HepG2 (cell line): ENCODE measurements at regions not wholly inside any gene's neighbourhood (a gene's known extent, or its start where the extent isn't known, plus 50 kb on each side); places are given as distances from the start of the nearest gene placed in this dataset.

Experiments used
- ASH2L ChIP-seq: fragments of 300-600, 200-600 bp; sonication (generic); IDR thresholded peaks from 2 replicates; pipeline ENCODE4 v1.7.0; 2017; ENCODE audit warnings: low read depth, mild to moderate bottlenecking, moderate library complexity, mixed read lengths, low read length; ENCODE audit not compliant: insufficient read length
- FOXO1 ChIP-seq: sonication (generic); formaldehyde crosslinking; IDR thresholded peaks from 2 replicates; pipeline ENCODE4 v1.4.0; 2020; ENCODE audit warnings: missing genetic modification reagents
- GTF3A ChIP-seq: sonication (generic); formaldehyde crosslinking; conservative IDR thresholded peaks from 2 replicates; pipeline ENCODE4 v1.4.0; 2020; ENCODE audit warnings: mild to moderate bottlenecking, missing genetic modification reagents
- HNF4G ChIP-seq, 2 experiments: sonication (generic) in 1 of 2; formaldehyde crosslinking in 1 of 2; IDR thresholded peaks; 2 replicates each; pipeline versions ENCODE4 v1.4.0 to v1.6.1; 2011 to 2020; ENCODE audit warnings: borderline replicate concordance in 2 of 2, low read depth in 2 of 2, mild to moderate bottlenecking in 2 of 2, low read length in 1 of 2, missing genetic modification reagents in 1 of 2, moderate library complexity in 1 of 2
- HNRNPK ChIP-seq: fragments of 200-400 bp; formaldehyde crosslinking; IDR thresholded peaks from 2 replicates; pipeline ENCODE4 v1.6.1; 2018; ENCODE audit warnings: low read length, low read depth, moderate library complexity, mild to moderate bottlenecking; ENCODE audit not compliant: poor library complexity, severe bottlenecking
- KMT2A ChIP-seq: sonication (generic); formaldehyde crosslinking; IDR thresholded peaks from 2 replicates; pipeline ENCODE4 v1.4.0; 2020; ENCODE audit warnings: missing genetic modification reagents
- MEF2D ChIP-seq: sonication (generic); formaldehyde crosslinking; IDR thresholded peaks from 2 replicates; pipeline ENCODE4 v1.5.1; 2020; ENCODE audit warnings: mild to moderate bottlenecking, missing genetic modification reagents
- PRDM4 ChIP-seq: sonication (generic); formaldehyde crosslinking; IDR thresholded peaks from 2 replicates; pipeline ENCODE4 v1.9.0; 2021; ENCODE audit warnings: missing genetic modification reagents, borderline replicate concordance
- RARA ChIP-seq: IDR thresholded peaks from 2 replicates; pipeline ENCODE4 v1.6.1; 2016; ENCODE audit warnings: missing genetic modification reagents, missing compliant biosample characterization
- SAP130 ChIP-seq: IDR thresholded peaks from 2 replicates; pipeline ENCODE4 v1.6.1; 2016; ENCODE audit warnings: low read depth
- SMARCC2 ChIP-seq: fragments of 450-650 bp; IDR thresholded peaks from 2 replicates; pipeline ENCODE4 v1.6.1; 2017; ENCODE audit warnings: antibody characterized with exemption, mild to moderate bottlenecking
- TAF15 ChIP-seq: fragments of 200-400 bp; formaldehyde crosslinking; IDR thresholded peaks from one replicate; pipeline ENCODE4 v1.6.1; 2018; ENCODE audit warnings: mild to moderate bottlenecking, low read depth, low read length; ENCODE audit not compliant: poor library complexity, severe bottlenecking
- WIZ ChIP-seq: sonication (generic); formaldehyde crosslinking; IDR thresholded peaks from 2 replicates; pipeline ENCODE4 v1.5.1; 2020; ENCODE audit warnings: mild to moderate bottlenecking, missing genetic modification reagents
- ZFP36L1 ChIP-seq: sonication (generic); formaldehyde crosslinking; IDR thresholded peaks from 2 replicates; pipeline ENCODE4 v1.8.0; 2022; ENCODE audit warnings: mild to moderate bottlenecking, missing genetic modification reagents, moderate library complexity
- ZHX1 ChIP-seq: sonication (generic); formaldehyde crosslinking; IDR thresholded peaks from 2 replicates; pipeline ENCODE4 v1.8.1; 2022; ENCODE audit warnings: low read depth, mild to moderate bottlenecking, missing genetic modification reagents
- ZNF569 ChIP-seq: sonication (generic); formaldehyde crosslinking; IDR thresholded peaks from 2 replicates; pipeline ENCODE4 v1.5.0; 2020; ENCODE audit warnings: mild to moderate bottlenecking, missing genetic modification reagents, moderate library complexity, borderline replicate concordance
- ZNF652 ChIP-seq: IDR thresholded peaks from 2 replicates; pipeline ENCODE4 v1.6.1; 2016; ENCODE audit warnings: low read depth, borderline replicate concordance
- ZNF839 ChIP-seq: sonication (generic); formaldehyde crosslinking; IDR thresholded peaks from 2 replicates; pipeline ENCODE4 v1.4.0; 2020; ENCODE audit warnings: missing genetic modification reagents, mild to moderate bottlenecking, borderline replicate concordance
- ZSCAN29 ChIP-seq: sonication (generic); formaldehyde crosslinking; conservative IDR thresholded peaks from 2 replicates; pipeline ENCODE4 v1.4.0; 2020; ENCODE audit warnings: mild to moderate bottlenecking, missing genetic modification reagents
- TF ChIP-seq, protein P1 (sequence below): IDR thresholded peaks from 2 replicates; pipeline ENCODE4 v1.6.1; 2012; ENCODE audit warnings: low read depth, low read length, improper control_type of control experiment
- TF ChIP-seq, protein P2 (sequence below): IDR thresholded peaks from 2 replicates; pipeline ENCODE4 v1.6.1; 2016; ENCODE audit warnings: control low read depth

GRCh38 chr10:78438907-78439809, 405.5 kb downstream of the RPS24 start (continued):
- TF ChIP-seq, protein P1, sequence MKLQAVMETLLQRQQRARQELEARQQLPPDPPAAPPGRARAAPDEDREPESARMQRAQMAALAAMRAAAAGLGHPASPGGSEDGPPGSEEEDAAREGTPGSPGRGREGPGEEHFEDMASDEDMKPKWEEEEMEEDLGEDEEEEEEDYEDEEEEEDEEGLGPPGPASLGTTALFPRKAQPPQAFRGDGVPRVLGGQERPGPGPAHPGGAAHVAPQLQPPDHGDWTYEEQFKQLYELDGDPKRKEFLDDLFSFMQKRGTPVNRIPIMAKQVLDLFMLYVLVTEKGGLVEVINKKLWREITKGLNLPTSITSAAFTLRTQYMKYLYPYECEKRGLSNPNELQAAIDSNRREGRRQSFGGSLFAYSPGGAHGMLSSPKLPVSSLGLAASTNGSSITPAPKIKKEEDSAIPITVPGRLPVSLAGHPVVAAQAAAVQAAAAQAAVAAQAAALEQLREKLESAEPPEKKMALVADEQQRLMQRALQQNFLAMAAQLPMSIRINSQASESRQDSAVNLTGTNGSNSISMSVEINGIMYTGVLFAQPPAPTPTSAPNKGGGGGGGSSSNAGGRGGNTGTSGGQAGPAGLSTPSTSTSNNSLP, result peak; percentile 51; the same call in 1 of the 2 replicates
- no peak for TF ChIP-seq ZFP36L1 (CRISPR knock-in tag)
- peak; percentile 57 for TF ChIP-seq RARA (CRISPR knock-in tag)
- no peak for TF ChIP-seq WIZ (CRISPR knock-in tag)
- TF ChIP-seq PRDM4, result no peak
- TF ChIP-seq HNF4G (IDR thresholded peaks at IDR 0.05; ENCODE audit: borderline replicate concordance, low read depth, low read length), result no peak
- no peak for TF ChIP-seq HNF4G (CRISPR knock-in tag; IDR thresholded peaks at IDR 0.05; ENCODE audit: borderline replicate concordance, low read depth)
- TF ChIP-seq ZSCAN29, result no peak
- no peak for TF ChIP-seq TAF15
- TF ChIP-seq FOXO1, result peak; percentile 45; the same call in 1 of the 2 replicates
- TF ChIP-seq ZNF569 (CRISPR knock-in tag), result no peak
- no peak for TF ChIP-seq GTF3A
- TF ChIP-seq, protein P2, sequence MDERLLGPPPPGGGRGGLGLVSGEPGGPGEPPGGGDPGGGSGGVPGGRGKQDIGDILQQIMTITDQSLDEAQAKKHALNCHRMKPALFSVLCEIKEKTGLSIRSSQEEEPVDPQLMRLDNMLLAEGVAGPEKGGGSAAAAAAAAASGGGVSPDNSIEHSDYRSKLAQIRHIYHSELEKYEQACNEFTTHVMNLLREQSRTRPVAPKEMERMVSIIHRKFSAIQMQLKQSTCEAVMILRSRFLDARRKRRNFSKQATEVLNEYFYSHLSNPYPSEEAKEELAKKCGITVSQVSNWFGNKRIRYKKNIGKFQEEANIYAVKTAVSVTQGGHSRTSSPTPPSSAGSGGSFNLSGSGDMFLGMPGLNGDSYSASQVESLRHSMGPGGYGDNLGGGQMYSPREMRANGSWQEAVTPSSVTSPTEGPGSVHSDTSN (CRISPR knock-in tag), result no peak
- TF ChIP-seq HNRNPK, result no peak
- no peak for TF ChIP-seq ZNF652 (CRISPR knock-in tag)
- no peak for TF ChIP-seq ASH2L
- TF ChIP-seq SAP130 (CRISPR knock-in tag), result peak; percentile 52
- no peak for TF ChIP-seq SMARCC2
- TF ChIP-seq ZNF839 (CRISPR knock-in tag), result no peak
- no peak for TF ChIP-seq ZHX1
- TF ChIP-seq KMT2A, result 0 out of 2 replicates have a peak, but pooled peaks have one; percentile 21
- peak; percentile 41; the same call in 1 of the 2 replicates for TF ChIP-seq MEF2D
